HCT116 (cell line): ENCODE measurements at regions not wholly inside any gene's neighbourhood (a gene's known extent, or its start where the extent isn't known, plus 50 kb on each side); places are given as distances from the start of the nearest gene placed in this dataset.

Experiments used
- ATAC-seq: fragments of 200-7000 bp; cut with Tn5 transposase; 2 replicates; pipeline ENCODE4 v1.9.1; 2020; ENCODE audit warnings: mild to moderate bottlenecking, moderate library complexity
- BruUV-seq: library from RNA; stranded (reverse); fragments of 400-500 nt; replicated peaks from 2 replicates; lab custom pipeline; 2021; lab: Mats Ljungman, UMichigan
- CTCF ChIA-PET: fragments of 300-600 bp; sonication (Branson Sonifier 250); formaldehyde crosslinking; loops from one replicate; lab custom pipeline; 2021; ENCODE audit warnings: antibody characterized with exemption; lab: Charles Lee
- POLR2A ChIA-PET: fragments of 300-600, 350-600 bp; sonication (Branson Sonifier 250); formaldehyde crosslinking; loops from one replicate; lab custom pipeline; 2021; ENCODE audit warnings: antibody characterized with exemption; lab: Charles Lee
- RAD21 ChIA-PET, 2 experiments: fragments of 300-600 bp; sonication (Branson Sonifier 250); formaldehyde crosslinking; loops; one replicate each; lab custom pipeline; 2023; ENCODE audit warnings: low total read pairs in 2 of 2; ENCODE audit not compliant: uncharacterized antibody in 2 of 2, unreplicated experiment in 2 of 2, low non-redundant PET in 1 of 2; lab: Charles Lee
- DNase-seq: peaks from one replicate; pipeline ENCODE4 v3.0.0-alpha.2; 2010; ENCODE audit warnings: low read depth, low spot score
- H2AFZ ChIP-seq: fragments of 200-600 bp; shearing (Covaris generic), sonication (generic); 2 replicates; pipeline ENCODE4 v1.6.1; 2017; ENCODE audit warnings: low read depth, mixed run types, mixed read lengths, antibody characterized with exemption, low read length; ENCODE audit not compliant: poor library complexity, severe bottlenecking
- H3K27ac ChIP-seq: 2 replicates; pipeline ENCODE4 v1.5.1; 2012; ENCODE audit warnings: low read depth, low read length
- H3K27me3 ChIP-seq: fragments of 200-600 bp; sonication (generic); 2 replicates; pipeline ENCODE4 v1.6.1; 2016; ENCODE audit warnings: mixed run types, low read length, mixed read lengths; ENCODE audit not compliant: insufficient read depth
- H3K36me3 ChIP-seq, 2 experiments: fragments of 200-500 bp in 1 of 2; fragments of 200-600 bp in 1 of 2; sonication (Bioruptor generic) in 1 of 2; sonication (generic) in 1 of 2; 2 replicates each; pipeline versions ENCODE4 v1.5.1 to v1.6.1; 2014 to 2016; ENCODE audit warnings: low read length in 2 of 2, inconsistent platforms in 1 of 2, mixed read lengths in 1 of 2, mixed run types in 1 of 2; ENCODE audit not compliant: insufficient read depth in 2 of 2, control insufficient read depth in 1 of 2
- H3K4me1 ChIP-seq, 2 experiments: fragments of 200-600 bp in 1 of 2; sonication (generic) in 1 of 2; 2 replicates each; pipeline versions ENCODE4 v1.5.1 to v1.6.1; 2012 to 2017; ENCODE audit warnings: low read length in 2 of 2, inconsistent platforms in 1 of 2, mild to moderate bottlenecking in 1 of 2, mixed read lengths in 1 of 2, mixed run types in 1 of 2, moderate library complexity in 1 of 2; ENCODE audit not compliant: insufficient read depth in 2 of 2, control insufficient read depth in 1 of 2
- H3K4me2 ChIP-seq: fragments of 200-600 bp; sonication (generic); 2 replicates; pipeline ENCODE4 v1.6.1; 2017; ENCODE audit warnings: mixed run types, low read length, mixed read lengths
- H3K4me3 ChIP-seq, 2 experiments: fragments of 200-600 bp in 1 of 2; sonication (generic) in 1 of 2; replicated peaks in 1 of 2; 2 replicates each; pipeline ENCODE4 v1.5.1; 2011 to 2016; ENCODE audit warnings: low read length in 2 of 2, control low read depth in 1 of 2, low read depth in 1 of 2, mild to moderate bottlenecking in 1 of 2, mixed read lengths in 1 of 2, mixed run types in 1 of 2
- H3K79me2 ChIP-seq: fragments of 200-600 bp; sonication (generic); 2 replicates; pipeline ENCODE4 v1.6.1; 2017; ENCODE audit warnings: mild to moderate bottlenecking, mixed run types, low read length, moderate library complexity, mixed read lengths; ENCODE audit not compliant: insufficient read depth
- H3K9ac ChIP-seq: fragments of 200-600 bp; sonication (generic); 2 replicates; pipeline ENCODE4 v1.6.1; 2016; ENCODE audit warnings: low read length, mixed read lengths
- H3K9me2 ChIP-seq: fragments of 200-600 bp; sonication (generic), shearing (Covaris generic); 2 replicates; pipeline ENCODE4 v1.6.1; 2017; ENCODE audit warnings: mixed run types, mild to moderate bottlenecking, moderate library complexity; ENCODE audit not compliant: insufficient read depth
- H3K9me3 ChIP-seq, 2 experiments: fragments of 200-500 bp in 1 of 2; fragments of 200-600 bp in 1 of 2; sonication (Bioruptor generic) in 1 of 2; sonication (generic) in 1 of 2; 2 replicates each; pipeline ENCODE4 v1.6.1; 2014 to 2017; ENCODE audit warnings: low read length in 2 of 2, mixed read lengths in 2 of 2, inconsistent platforms in 1 of 2, low read depth in 1 of 2, mild to moderate bottlenecking in 1 of 2, mixed run types in 1 of 2, moderate library complexity in 1 of 2; ENCODE audit not compliant: control insufficient read depth in 1 of 2, insufficient read depth in 1 of 2
- H4K20me1 ChIP-seq: fragments of 200-600 bp; sonication (generic), shearing (Covaris generic); 2 replicates; pipeline ENCODE4 v1.6.1; 2017; ENCODE audit warnings: mixed run types, mild to moderate bottlenecking, moderate library complexity; ENCODE audit not compliant: insufficient read depth
- CEBPB ChIP-seq: IDR thresholded peaks from 2 replicates; pipeline ENCODE4 v1.6.1; 2012; ENCODE audit warnings: low read depth
- FOSL1 ChIP-seq: IDR thresholded peaks from 2 replicates; pipeline ENCODE4 v1.6.1; 2012; ENCODE audit warnings: low read depth
- JUND ChIP-seq: IDR thresholded peaks from 2 replicates; pipeline ENCODE4 v1.6.1; 2012
- REST ChIP-seq: IDR thresholded peaks from 2 replicates; pipeline ENCODE4 v1.6.1; 2012; ENCODE audit warnings: low read depth
- SIN3A ChIP-seq: IDR thresholded peaks from 2 replicates; pipeline ENCODE4 v1.6.1; 2012; ENCODE audit warnings: low read depth
- SRF ChIP-seq: IDR thresholded peaks from 2 replicates; pipeline ENCODE4 v1.6.1; 2012; ENCODE audit warnings: low read depth
- TCF7L2 ChIP-seq: IDR thresholded peaks from 2 replicates; pipeline ENCODE4 v1.7.0; 2011; ENCODE audit warnings: borderline replicate concordance, inconsistent platforms; ENCODE audit not compliant: insufficient read depth, insufficient read length; ENCODE audit errors: extremely low read depth
- ZFX ChIP-seq: fragments of 450-650 bp; IDR thresholded peaks from 2 replicates; pipeline ENCODE4 v1.6.1; 2017
- ZNF274 ChIP-seq: fragments of 200-500 bp; sonication (Bioruptor generic); IDR thresholded peaks from 2 replicates; pipeline ENCODE4 v1.6.1; 2014; ENCODE audit warnings: mild to moderate bottlenecking, low read depth, low read length, inconsistent platforms
- intact Hi-C: fragments of 100-400 bp; cut with micrococcal nuclease; formaldehyde crosslinking; loops from 2 replicates; pipeline ENCODE4 v1.10.0; 2022

- H3K36me3 ChIP-seq = no peaks in the 10 kb centered on the region
- H4K20me1 ChIP-seq = no peaks in the 10 kb centered on the region
- BruUV-seq = no TSS peak
- POLR2A ChIA-PET = no interaction called here
- H3K4me2 ChIP-seq = no peak overlapping the region
- no peaks in the 10 kb centered on the region for H3K9me3 ChIP-seq
- H3K27ac ChIP-seq = no peak overlapping the region
- H3K79me2 ChIP-seq = no peaks in the 10 kb centered on the region
- H3K4me3 ChIP-seq = no peak overlapping the region
- ATAC-seq (no peak), DNase-seq (no peak)
- no peaks in the 10 kb centered on the region for H3K27me3 ChIP-seq
- H3K4me1 ChIP-seq = no peaks in the 10 kb centered on the region
- H3K9ac ChIP-seq = no peak overlapping the region
- H2AFZ ChIP-seq = no peak overlapping the region
- no peaks in the 10 kb centered on the region for H3K9me2 ChIP-seq
- intact Hi-C loops = no loop called here
- TF ChIP-seq CEBPB = no peak
- TF ChIP-seq, all 23 proteins: peak for 0
- RAD21 ChIA-PET = no interaction called here
- CTCF ChIA-PET = no interaction called here
These were observed 455.2 kb downstream of the ISL1 start for GRCh38 chr5:51838459-51838858.

GRCh38 chr5:51843893-51844292, 460.6 kb downstream of the ISL1 start:
- H2AFZ ChIP-seq = no peak overlapping the region
- BruUV-seq = no TSS peak
- intact Hi-C loops = no loop called here
- H4K20me1 ChIP-seq = no peaks in the 10 kb centered on the region
- H3K4me1 ChIP-seq = no peaks in the 10 kb centered on the region
- H3K27ac ChIP-seq = no peak overlapping the region
- H3K9me2 ChIP-seq = no peaks in the 10 kb centered on the region
- H3K4me2 ChIP-seq = no peak overlapping the region
- H3K36me3 ChIP-seq = no peaks in the 10 kb centered on the region
- POLR2A ChIA-PET = no interaction called here
- no peaks in the 10 kb centered on the region for H3K27me3 ChIP-seq
- no peak for DNase-seq
- TF ChIP-seq SIN3A (no peak), FOSL1 (no peak), ZFX (no peak), CEBPB (no peak), SRF (no peak), REST (no peak), ZNF274 (no peak), JUND (no peak), TCF7L2 (no peak)
- TF ChIP-seq, all 23 proteins: peak for 0
- Histone ChIP-seq H3K9ac (no peak overlapping the region), H3K9me3 (peaks cover 0 to 3% of the 10 kb centered on the region in 2 experiments; a peak in 1 of 4 replicates), H3K79me2 (no peaks in the 10 kb centered on the region), H3K4me3 (no peak overlapping the region)
- ChIA-PET RAD21 (no interaction called here), CTCF (no interaction called here)
- ATAC-seq = no peak
